GM23248 (cell line): ENCODE measurements at regions not wholly inside any gene's neighbourhood (a gene's known extent, or its start where the extent isn't known, plus 50 kb on each side); places are given as distances from the start of the nearest gene placed in this dataset.

Experiments used
- EZH2 ChIP-seq: fragments of 200-600 bp; sonication (generic); IDR thresholded peaks from 2 replicates; pipeline ENCODE4 v1.6.1; 2018; ENCODE audit warnings: antibody characterized with exemption, mild to moderate bottlenecking; ENCODE audit not compliant: insufficient read depth, poor library complexity, severe bottlenecking
- EZH2phosphoT487 ChIP-seq: fragments of 200-600 bp; sonication (generic); IDR thresholded peaks from 2 replicates; pipeline ENCODE4 v1.6.1; 2018; ENCODE audit warnings: antibody characterized with exemption, moderate library complexity, mild to moderate bottlenecking, low read depth; ENCODE audit not compliant: insufficient read depth

DNA sequence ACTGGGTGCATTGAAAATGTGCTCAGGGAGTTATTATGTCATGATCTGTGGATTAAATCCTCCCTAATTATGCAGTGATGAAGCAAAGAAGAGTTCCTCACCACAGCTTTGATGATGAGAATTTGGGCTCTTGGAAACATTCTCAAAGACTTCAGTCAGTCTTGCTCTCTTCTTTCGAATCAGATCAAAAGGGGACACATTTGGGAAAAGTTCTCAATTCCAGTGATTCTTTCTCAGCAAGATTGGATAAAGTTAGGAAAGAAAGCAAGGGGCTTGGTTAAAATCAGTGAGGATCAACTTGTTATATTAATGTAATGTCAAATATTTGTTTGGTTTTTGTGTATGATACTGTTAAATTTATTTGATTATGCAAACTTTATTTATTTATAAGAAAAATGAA lies 411.3 kb upstream of the ACTBL2 start:
- TF ChIP-seq EZH2: no peak
- TF ChIP-seq EZH2phosphoT487: no peak
